Neuronal stem cell (in vitro differentiated cells): ENCODE measurements at regions not wholly inside any gene's neighbourhood (a gene's known extent, or its start where the extent isn't known, plus 50 kb on each side); places are given as distances from the start of the nearest gene placed in this dataset.

Experiments used
- DNase-seq: peaks from one replicate; pipeline ENCODE4 v3.0.0-alpha.2; 2013; ENCODE audit warnings: low spot score
- H2AFZ ChIP-seq: one replicate; pipeline ENCODE4 v1.6.1; 2013; ENCODE audit warnings: mild to moderate bottlenecking, low read length, inconsistent platforms
- H2AK5ac ChIP-seq: 2 replicates; pipeline ENCODE4 v1.6.1; 2013; ENCODE audit warnings: low read depth, mild to moderate bottlenecking, inconsistent platforms, low read length, moderate library complexity, mixed read lengths
- H2BK120ac ChIP-seq: 2 replicates; pipeline ENCODE4 v1.6.1; 2013; ENCODE audit warnings: low read depth, mild to moderate bottlenecking, inconsistent platforms, low read length, moderate library complexity, mixed read lengths
- H2BK12ac ChIP-seq: one replicate; pipeline ENCODE4 v1.6.1; 2013; ENCODE audit warnings: low read length, inconsistent platforms
- H2BK15ac ChIP-seq: 2 replicates; pipeline ENCODE4 v1.6.1; 2013; ENCODE audit warnings: mild to moderate bottlenecking, low read length, inconsistent platforms, mixed read lengths
- H2BK5ac ChIP-seq: one replicate; pipeline ENCODE4 v1.6.1; 2013; ENCODE audit warnings: inconsistent platforms, mild to moderate bottlenecking, low read length, moderate library complexity
- H3K14ac ChIP-seq: one replicate; pipeline ENCODE4 v1.6.1; 2013; ENCODE audit warnings: low read length, inconsistent platforms
- H3K18ac ChIP-seq: 2 replicates; pipeline ENCODE4 v1.6.1; 2013; ENCODE audit warnings: low read length, inconsistent platforms
- H3K23ac ChIP-seq: 2 replicates; pipeline ENCODE4 v1.6.1; 2013; ENCODE audit warnings: low read depth, mild to moderate bottlenecking, mixed read lengths, low read length, inconsistent platforms; ENCODE audit not compliant: poor library complexity
- H3K27ac ChIP-seq: replicated peaks from 3 replicates; pipeline ENCODE4 v1.5.1; 2013; ENCODE audit warnings: low read length, inconsistent platforms
- H3K27me3 ChIP-seq, 3 experiments: 2 replicates each; pipeline ENCODE4 v1.6.1; 2013; ENCODE audit warnings: low read length in 3 of 3, mild to moderate bottlenecking in 2 of 3, inconsistent platforms in 1 of 3, low read depth in 1 of 3, mixed read lengths in 1 of 3, moderate library complexity in 1 of 3; ENCODE audit not compliant: control insufficient read depth in 3 of 3, insufficient read depth in 3 of 3
- H3K36me3 ChIP-seq, 2 donors: replicated peaks in 1 of 2; 2 replicates each; pipeline ENCODE4 v1.6.1; 2013; ENCODE audit warnings: low read length in 2 of 2; ENCODE audit not compliant: control insufficient read depth in 2 of 2, insufficient read depth in 2 of 2
- H3K4ac ChIP-seq: 2 replicates; pipeline ENCODE4 v1.6.1; 2013; ENCODE audit warnings: inconsistent platforms, mild to moderate bottlenecking, low read length, moderate library complexity
- H3K4me1 ChIP-seq, 2 donors: 1 replicate in 1 of 2; 2 replicates in 1 of 2; pipeline ENCODE4 v1.6.1; 2013; ENCODE audit warnings: low read length in 2 of 2, low read depth in 1 of 2; ENCODE audit not compliant: control insufficient read depth in 2 of 2, insufficient read depth in 1 of 2
- H3K4me2 ChIP-seq: one replicate; pipeline ENCODE4 v1.6.1; 2013; ENCODE audit warnings: mild to moderate bottlenecking, low read length, inconsistent platforms; ENCODE audit not compliant: insufficient read depth, poor library complexity, severe bottlenecking
- H3K4me3 ChIP-seq, 2 donors: 2 replicates each; pipeline ENCODE4 v1.5.1; 2013; ENCODE audit warnings: low read length in 2 of 2, mild to moderate bottlenecking in 2 of 2, inconsistent platforms in 1 of 2, moderate library complexity in 1 of 2
- H3K79me1 ChIP-seq: one replicate; pipeline ENCODE4 v1.6.1; 2013; ENCODE audit warnings: low read depth, mild to moderate bottlenecking, inconsistent platforms, low read length, moderate library complexity
- H3K9ac ChIP-seq: one replicate; pipeline ENCODE4 v1.6.1; 2013; ENCODE audit warnings: mild to moderate bottlenecking, low read depth, low read length, inconsistent platforms; ENCODE audit not compliant: poor library complexity
- H3K9me3 ChIP-seq, 2 donors: replicated peaks in 1 of 2; 2 replicates each; pipeline versions ENCODE3 to v1.6.1; 2013; ENCODE audit warnings: low read length in 2 of 2, mild to moderate bottlenecking in 2 of 2, inconsistent platforms in 1 of 2, low read depth in 1 of 2, mixed read lengths in 1 of 2, moderate library complexity in 1 of 2; ENCODE audit not compliant: control insufficient read depth in 2 of 2, insufficient read depth in 1 of 2
- H4K8ac ChIP-seq: one replicate; pipeline ENCODE4 v1.6.1; 2013; ENCODE audit warnings: low read depth, mild to moderate bottlenecking, inconsistent platforms, low read length, moderate library complexity
- H4K91ac ChIP-seq: one replicate; pipeline ENCODE4 v1.6.1; 2013; ENCODE audit warnings: low read length, low read depth, mild to moderate bottlenecking, inconsistent platforms; ENCODE audit not compliant: poor library complexity
- WGBS, 2 donors: extraction: QIAGEN DNeasy Blood & Tissue Kit; methylation state at CpG; one replicate each; pipeline ENCODE4 v1.1.7; 2013; ENCODE audit warnings: missing lambda C conversion rate in 2 of 2, mixed read lengths in 1 of 2; ENCODE audit not compliant: insufficient read length in 2 of 2, insufficient replicate concordance in 1 of 2; ENCODE audit errors: extremely low coverage in 2 of 2; 5-methylcytosine and 5-hydroxymethylcytosine counted together

- Histone ChIP-seq H3K4me2 (no peak overlapping the region), H3K27me3 (no peaks in the 10 kb centered on the region), H2AFZ (no peak overlapping the region), H4K8ac (no peak overlapping the region), H4K91ac (no peak overlapping the region), H3K14ac (no peak overlapping the region), H2BK12ac (no peak overlapping the region), H2AK5ac (no peak overlapping the region), H3K4me3 (no peak overlapping the region), H3K79me1 (no peaks in the 10 kb centered on the region), H3K18ac (no peak overlapping the region), H2BK15ac (no peak overlapping the region), H2BK5ac (no peak overlapping the region), H3K9ac (no peak overlapping the region), H3K4me1 (peaks cover 4 to 6% of the 10 kb centered on the region in 2 donors), H3K27ac (no peak overlapping the region), H2BK120ac (no peak overlapping the region), H3K36me3 (no peaks in the 10 kb centered on the region), H3K4ac (no peak overlapping the region), H3K23ac (no peak overlapping the region), H3K9me3 (no peaks in the 10 kb centered on the region)
- no peak for DNase-seq
- no CpG with 5 or more reads among the region's 4 CpGs for WGBS, 2 donors
Observed at GRCh38 chr11:95586661-95587060, 202.9 kb downstream of the FAM76B start.

- Histone ChIP-seq H2BK12ac (no peak overlapping the region), H4K8ac (no peak overlapping the region), H3K23ac (no peak overlapping the region), H2AFZ (no peak overlapping the region), H3K9me3 (no peaks in the 10 kb centered on the region), H3K9ac (no peak overlapping the region), H3K18ac (no peak overlapping the region), H3K4me1 (peaks cover 4 to 6% of the 10 kb centered on the region in 2 donors), H3K4ac (no peak overlapping the region), H3K4me3 (no peak overlapping the region), H2BK120ac (no peak overlapping the region), H2AK5ac (no peak overlapping the region), H4K91ac (no peak overlapping the region), H3K14ac (no peak overlapping the region), H3K79me1 (no peaks in the 10 kb centered on the region), H3K27me3 (no peaks in the 10 kb centered on the region), H2BK5ac (no peak overlapping the region), H2BK15ac (no peak overlapping the region), H3K4me2 (no peak overlapping the region), H3K27ac (no peak overlapping the region), H3K36me3 (no peaks in the 10 kb centered on the region)
- WGBS, 2 donors: no CpG with 5 or more reads among the region's 1 CpG
- DNase-seq: no peak
Observed at GRCh38 chr11:95586155-95586554, 203.4 kb downstream of the FAM76B start.

- Histone ChIP-seq H3K18ac (no peak overlapping the region), H3K36me3 (no peaks in the 10 kb centered on the region), H3K4me2 (no peak overlapping the region), H2BK15ac (no peak overlapping the region), H3K4me1 (peaks cover 4 to 6% of the 10 kb centered on the region in 2 donors), H3K9ac (no peak overlapping the region), H2AFZ (no peak overlapping the region), H2BK120ac (no peak overlapping the region), H2AK5ac (no peak overlapping the region), H3K14ac (no peak overlapping the region), H4K91ac (no peak overlapping the region), H3K23ac (no peak overlapping the region), H3K9me3 (no peaks in the 10 kb centered on the region), H3K4ac (no peak overlapping the region), H3K27me3 (no peaks in the 10 kb centered on the region), H2BK5ac (no peak overlapping the region), H3K79me1 (no peaks in the 10 kb centered on the region), H3K27ac (no peak overlapping the region), H4K8ac (no peak overlapping the region), H3K4me3 (no peak overlapping the region), H2BK12ac (no peak overlapping the region)
- WGBS, 2 donors: no CpG with 5 or more reads among the region's 4 CpGs
- no peak for DNase-seq
Observed at GRCh38 chr11:95585752-95586077, 203.9 kb downstream of the FAM76B start.

- Histone ChIP-seq H3K9me3 (no peaks in the 10 kb centered on the region), H3K4me2 (no peak overlapping the region), H3K18ac (no peak overlapping the region), H2BK12ac (no peak overlapping the region), H3K23ac (no peak overlapping the region), H2AFZ (no peak overlapping the region), H2BK120ac (no peak overlapping the region), H3K79me1 (no peaks in the 10 kb centered on the region), H3K9ac (no peak overlapping the region), H2BK5ac (no peak overlapping the region), H2AK5ac (no peak overlapping the region), H4K91ac (no peak overlapping the region), H3K14ac (no peak overlapping the region), H3K4ac (no peak overlapping the region), H3K4me3 (no peak overlapping the region), H3K4me1 (peaks cover 4 to 6% of the 10 kb centered on the region in 2 donors), H2BK15ac (no peak overlapping the region), H3K27ac (no peak overlapping the region), H4K8ac (no peak overlapping the region), H3K36me3 (no peaks in the 10 kb centered on the region), H3K27me3 (no peaks in the 10 kb centered on the region)
- DNase-seq: no peak
- no CpG with 5 or more reads among the region's 3 CpGs for WGBS, 2 donors
Observed at GRCh38 chr11:95585069-95585751, 204.4 kb downstream of the FAM76B start.
